Activated T-helper 9 cell treated with anti-CD3 and anti-CD28 coated beads, Interleukin-2, amount 50 U/mL, for 16 hours (primary cell): ENCODE measurements at regions not wholly inside any gene's neighbourhood (a gene's known extent, or its start where the extent isn't known, plus 50 kb on each side); places are given as distances from the start of the nearest gene placed in this dataset.
"Not testable (repeated sequence)": the region's sequence is repeated elsewhere in the genome, so short reads cannot be mapped to it uniquely, and the experiment has no call there.

Source experiments
- DNase-seq: peaks from one replicate; pipeline ENCODE4 v3.0.0-alpha.2; 2020; ENCODE audit warnings: low read depth

DNA sequence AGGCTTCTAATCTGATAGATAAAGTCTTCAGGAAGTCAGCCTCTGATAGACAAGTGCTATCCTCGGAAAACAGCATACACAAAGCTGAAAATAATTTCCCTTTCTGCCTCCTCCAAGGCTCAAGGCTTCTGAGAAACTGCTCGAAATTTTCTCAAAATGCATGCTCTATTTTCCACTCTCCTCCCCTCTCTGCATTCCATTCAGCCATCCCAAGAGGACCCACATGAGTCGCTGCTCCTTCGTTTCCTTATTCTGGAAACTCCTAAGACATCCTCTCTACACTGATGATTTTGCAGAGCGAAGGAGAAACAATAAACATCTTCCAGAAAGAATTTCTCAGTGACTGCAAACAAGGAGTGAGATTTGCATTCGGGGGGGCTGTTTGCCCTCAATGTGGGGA lies 92.2 kb upstream of the SFSWAP start:
- no peak for DNase-seq

DNA sequence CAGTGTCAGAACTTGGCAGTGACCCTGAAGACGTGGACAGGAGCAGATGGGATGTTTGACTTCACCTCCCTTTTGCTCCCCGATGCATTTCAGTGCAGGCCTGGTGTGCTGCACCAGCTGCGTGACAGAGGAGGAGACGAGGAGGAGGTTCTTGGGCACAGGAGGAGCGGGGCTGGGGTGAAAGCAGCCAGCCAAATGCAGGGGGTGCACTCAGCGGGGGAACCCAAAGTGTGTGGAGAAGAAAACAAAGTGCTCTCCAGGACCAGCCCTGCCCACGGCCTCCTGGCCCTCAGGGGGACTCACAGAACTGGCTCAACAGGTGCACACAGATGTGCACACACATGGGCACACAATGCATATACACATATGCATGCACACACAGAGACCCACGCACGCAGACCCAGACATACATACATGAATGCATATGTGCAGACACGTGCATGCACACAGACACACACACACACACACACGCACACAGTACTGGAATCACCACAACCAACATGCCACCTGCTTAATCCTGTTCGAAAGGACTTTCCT lies 91.7 kb upstream of the SFSWAP start:
- no peak for DNase-seq

DNA sequence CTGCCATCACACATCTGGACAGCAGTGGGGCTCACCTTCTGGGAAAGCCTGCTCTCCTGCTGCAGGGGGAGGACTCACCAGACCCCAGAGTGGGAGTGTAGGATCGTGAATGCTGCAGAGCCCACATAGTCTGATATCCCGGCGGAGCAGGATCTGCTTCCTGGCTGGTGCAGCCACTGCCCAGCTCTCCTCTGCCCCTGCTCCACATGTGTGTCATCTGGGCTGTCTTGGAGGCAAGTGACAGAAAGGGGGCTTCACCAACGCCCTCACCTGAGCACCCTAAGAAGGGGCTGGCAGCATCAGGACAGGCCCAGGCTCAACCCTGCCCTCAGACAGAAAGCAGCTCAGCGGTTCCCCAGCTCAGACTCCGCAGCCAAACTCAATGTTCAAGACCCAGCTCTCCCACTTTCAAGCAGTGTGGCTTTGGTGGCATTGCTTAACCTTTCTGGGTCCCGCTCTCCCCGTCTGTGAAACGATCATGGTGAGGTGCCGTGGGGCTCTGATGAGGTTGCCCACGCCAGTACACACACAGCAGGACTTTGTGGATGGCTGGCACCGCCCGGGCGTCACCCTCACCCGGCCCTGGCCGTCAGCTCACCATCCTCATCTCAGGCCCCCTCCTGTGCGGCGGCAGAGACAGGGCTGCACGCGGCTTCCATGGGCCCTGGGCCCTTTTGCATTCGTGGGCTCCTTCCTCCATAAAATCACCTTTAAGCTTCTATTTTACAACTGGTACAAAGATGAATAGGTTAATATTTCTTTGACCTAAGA lies 91.0 kb upstream of the SFSWAP start:
- no peak for DNase-seq

DNA sequence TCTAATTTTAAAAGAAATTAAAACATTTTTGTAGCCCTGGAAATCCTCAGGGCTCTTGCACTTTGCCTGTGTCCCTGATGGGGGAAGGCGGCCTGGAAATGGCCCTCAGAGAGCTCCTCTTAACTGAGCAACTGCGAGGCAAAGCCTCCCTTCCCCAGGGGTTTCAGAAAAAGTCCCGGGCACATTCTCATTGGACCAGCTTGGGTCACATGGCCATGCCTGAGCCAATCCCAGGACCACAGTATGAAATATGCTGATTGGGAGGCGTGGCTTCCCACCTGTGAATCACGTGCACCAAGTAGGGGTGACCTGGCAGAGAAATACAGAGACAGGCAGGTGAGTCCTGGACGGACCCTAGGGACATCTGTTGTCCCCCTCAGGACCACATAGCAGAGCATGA lies 90.4 kb upstream of the SFSWAP start:
- no peak for DNase-seq

DNA sequence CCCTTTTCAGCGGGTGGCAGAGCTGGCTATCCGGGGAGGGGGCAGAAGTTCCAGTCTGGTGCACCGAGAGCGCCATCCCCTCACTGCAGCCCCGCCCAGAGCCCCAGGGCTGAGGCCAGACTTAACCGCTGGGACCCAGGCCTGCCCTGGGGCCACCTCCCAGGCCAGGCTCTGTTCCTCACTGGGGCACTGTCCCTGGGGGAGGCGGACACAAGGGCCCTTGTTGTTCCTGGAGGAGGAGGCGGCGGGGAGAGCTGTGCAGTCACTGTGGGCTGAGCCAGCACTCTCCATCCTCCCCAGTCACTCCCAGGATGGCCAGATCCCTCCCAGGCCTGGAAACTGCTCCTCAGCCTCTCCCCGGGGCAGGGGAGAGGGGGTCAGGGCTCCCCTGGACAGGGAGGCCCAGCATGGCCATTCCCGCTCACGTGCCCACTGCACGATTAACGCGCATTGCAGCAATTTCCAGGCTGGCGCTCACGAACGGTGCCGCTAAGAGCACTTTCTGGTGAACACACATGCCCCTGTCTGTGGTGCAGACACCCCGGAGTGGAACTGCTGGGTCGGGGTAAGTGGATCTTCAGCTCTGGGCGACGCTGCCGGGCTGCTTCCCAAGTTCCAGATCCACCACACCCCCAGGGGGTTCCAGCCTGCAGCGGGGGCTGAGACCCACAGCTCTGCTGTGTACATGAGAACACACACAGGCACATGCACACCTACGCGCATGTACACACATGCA lies 89.8 kb upstream of the SFSWAP start:
- no peak for DNase-seq

DNA sequence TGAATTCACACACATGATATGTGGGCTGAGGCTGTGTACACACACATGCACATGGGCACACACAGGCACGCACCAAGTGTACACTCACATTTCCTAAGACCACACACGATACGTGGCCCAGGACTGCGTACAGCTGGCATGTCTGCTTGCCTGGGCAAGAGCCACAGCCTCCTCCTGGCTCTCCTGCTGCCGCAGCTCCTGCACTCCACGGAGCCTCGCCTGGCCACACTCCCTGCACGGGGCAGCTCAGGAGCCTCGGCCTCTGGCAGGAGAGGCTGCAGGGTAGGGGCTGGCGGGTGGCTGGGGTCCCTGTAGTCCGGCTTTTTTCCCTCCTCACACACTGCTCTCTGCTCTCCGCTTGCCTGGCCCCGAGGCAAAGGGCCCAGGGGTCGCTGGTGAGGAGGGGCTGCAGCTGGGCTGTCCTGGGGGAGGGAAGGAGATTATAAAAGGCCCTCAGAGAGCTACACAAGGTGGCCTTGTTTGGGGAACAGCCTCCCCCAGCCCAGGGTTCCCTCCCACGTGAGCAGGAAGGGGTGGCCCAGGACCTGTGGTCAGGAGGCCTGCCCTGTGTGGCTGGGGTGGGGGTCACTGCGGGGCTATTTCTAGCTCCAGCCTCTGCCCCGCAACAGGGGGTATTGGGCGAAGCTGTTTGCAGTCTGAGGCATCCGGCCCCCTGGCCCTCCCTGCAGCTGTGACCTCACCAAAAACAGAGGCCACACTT lies 89.0 kb upstream of the SFSWAP start:
- no peak for DNase-seq

DNA sequence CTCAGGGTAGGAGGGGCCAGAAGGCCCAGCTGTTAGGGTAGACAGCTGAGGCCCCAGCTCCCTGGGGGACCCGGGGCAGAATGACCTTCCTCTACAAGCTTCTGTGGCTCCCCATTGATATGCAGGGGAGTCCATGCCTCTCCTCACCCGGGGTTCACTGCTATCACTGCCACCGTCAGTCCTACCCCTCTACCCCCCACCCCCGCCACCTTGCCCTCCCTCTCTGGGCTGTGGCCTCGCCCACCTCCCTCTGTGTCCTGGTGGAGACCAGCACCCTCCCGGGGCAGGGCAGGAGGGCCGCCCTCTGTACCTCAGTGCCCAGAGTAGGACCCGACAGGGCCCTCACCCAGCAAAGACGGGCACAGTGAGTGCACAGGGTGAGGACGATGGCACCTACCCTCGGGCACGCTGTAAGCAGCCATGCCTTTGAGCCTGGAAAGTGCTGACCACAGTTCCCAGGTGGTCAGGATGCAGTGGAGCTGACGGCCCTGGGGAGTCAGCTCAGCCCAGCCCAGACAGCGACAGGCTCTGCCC lies 88.4 kb upstream of the SFSWAP start:
- DNase-seq, result no peak

DNA sequence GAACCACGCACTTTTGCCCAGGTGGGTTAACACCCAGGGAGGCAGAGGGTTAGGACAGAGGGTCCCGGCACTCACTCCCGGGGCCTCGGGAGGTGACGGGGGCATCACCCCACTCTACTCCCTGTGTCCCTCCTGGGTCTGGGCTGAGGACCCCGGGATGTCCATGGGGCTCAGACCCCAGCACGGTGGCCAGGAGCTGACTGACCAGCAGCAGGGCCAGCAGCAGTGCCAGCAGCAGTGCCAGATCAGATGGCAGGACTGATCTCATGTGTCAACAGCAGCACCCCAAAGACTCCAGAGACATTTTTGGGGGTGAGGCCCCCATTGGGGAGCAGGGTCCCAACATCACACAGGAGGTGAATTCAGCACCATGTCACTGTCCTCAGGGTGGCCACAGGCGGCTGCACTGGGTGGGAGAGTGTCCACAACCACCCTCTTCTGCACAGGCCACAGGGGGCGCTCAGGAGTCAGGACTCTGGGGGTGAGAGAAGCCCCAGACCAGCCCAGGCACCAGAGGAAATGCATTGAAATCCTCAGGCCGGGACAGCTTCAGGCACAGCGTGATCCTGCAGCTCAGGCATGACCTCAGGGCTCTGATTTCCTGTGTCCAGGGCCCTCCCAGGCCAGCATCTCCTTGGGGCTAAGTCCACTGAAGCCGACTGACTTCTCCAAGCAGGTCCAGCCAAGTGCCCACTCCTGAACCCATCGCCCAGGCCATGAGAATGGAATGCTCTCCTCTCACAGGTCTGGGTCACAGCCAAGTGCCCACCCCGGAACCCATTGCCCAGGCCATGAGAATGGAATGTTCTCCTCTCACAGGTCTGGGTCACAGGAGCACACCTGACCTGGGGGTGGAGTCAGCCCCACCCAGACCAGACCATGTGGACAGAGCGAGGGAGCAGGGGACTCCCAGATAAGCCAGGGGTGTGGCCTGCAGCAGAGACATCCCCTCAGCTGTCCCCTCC lies 87.2 kb upstream of the SFSWAP start:
- DNase-seq, result not testable (repeated sequence)

DNA sequence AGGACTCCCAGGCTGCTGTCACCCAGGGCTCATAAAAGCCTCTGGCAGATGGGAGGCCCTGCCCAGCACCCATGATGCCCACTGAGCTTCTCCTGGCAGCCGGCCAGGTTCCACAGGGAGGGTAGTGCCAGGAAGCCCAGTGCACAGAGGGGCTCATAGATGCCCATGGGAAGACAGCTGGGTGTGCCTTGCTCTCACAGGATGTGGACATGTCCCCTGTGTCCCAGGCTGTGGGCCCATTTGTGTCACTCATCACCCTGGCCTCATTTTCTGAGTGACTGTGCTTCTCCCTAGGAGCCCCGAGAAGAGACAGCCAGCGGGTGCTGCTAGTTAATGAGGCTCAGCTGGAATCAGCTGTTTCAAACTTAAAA lies 86.5 kb upstream of the SFSWAP start:
- not testable (repeated sequence) for DNase-seq

DNA sequence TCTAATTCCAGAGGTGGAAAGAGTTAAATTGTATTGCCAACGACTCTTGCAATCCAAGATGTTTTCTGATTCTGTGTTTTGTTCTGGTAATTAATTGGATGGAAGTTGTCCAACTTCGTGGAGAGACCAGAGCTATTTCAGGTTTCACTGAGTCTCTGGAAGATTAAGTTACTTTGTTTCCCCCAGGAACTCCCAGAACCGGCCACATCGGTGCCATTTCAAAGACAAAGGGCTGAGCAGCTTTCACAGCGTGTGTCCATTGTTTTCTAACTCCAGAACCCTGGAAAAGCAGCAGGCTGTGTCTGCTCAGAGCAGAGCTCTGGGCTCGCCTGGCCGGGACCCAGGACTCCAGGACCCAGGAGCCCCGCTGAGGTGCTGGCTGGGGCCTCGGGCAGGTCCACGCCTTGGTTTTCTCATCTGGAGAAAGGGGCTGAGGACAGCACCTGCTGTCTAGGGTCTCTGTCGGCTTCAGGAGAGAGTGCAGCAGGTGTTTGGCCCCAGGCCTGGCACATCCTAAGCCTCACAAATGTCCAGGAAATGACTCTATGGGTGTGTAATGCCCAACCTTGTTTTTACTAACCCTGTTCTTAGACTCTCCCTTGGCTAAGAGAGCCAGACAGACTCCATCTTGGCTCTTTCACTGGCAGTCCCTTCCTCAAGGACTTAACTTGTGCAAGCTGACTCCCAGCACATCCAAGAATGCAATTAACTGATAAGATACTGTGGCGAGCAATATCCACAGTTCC lies 86.0 kb upstream of the SFSWAP start:
- not testable (repeated sequence) for DNase-seq

DNA sequence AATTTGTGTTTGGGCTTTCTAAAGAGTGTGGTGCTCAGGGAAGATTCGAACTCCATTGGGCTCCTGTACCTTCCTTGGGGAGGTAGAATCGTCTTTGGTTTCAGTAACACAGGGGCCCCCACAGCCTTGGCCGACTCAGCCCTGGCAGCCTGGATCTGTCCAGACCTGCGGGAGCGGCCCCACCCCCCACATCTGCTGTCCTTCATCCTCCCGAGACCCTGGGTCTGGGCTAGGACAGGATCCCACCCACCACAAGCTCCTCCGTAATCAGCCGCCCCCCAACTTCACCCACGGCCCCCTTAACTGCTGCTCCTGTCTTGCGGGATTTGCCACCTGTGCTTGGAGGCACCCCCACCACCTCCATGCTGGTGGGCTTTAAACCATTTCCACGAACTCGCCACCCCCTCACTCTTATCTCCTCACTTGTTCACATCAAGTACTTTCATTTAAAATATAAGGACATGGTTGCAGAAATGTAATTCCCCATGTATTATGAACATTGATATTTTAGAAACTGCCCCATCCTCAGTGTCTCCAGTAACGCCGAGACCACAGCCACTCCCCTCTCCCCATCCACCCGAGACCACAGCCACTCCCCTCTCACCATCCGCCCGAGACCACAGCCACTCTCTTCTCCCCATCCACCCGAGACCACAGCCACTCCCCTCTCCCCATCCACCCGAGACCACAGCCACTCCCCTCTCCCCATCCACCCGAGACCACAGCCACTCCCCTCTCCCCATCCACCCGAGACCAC lies 84.7 kb upstream of the SFSWAP start:
- not testable (repeated sequence) for DNase-seq

DNA sequence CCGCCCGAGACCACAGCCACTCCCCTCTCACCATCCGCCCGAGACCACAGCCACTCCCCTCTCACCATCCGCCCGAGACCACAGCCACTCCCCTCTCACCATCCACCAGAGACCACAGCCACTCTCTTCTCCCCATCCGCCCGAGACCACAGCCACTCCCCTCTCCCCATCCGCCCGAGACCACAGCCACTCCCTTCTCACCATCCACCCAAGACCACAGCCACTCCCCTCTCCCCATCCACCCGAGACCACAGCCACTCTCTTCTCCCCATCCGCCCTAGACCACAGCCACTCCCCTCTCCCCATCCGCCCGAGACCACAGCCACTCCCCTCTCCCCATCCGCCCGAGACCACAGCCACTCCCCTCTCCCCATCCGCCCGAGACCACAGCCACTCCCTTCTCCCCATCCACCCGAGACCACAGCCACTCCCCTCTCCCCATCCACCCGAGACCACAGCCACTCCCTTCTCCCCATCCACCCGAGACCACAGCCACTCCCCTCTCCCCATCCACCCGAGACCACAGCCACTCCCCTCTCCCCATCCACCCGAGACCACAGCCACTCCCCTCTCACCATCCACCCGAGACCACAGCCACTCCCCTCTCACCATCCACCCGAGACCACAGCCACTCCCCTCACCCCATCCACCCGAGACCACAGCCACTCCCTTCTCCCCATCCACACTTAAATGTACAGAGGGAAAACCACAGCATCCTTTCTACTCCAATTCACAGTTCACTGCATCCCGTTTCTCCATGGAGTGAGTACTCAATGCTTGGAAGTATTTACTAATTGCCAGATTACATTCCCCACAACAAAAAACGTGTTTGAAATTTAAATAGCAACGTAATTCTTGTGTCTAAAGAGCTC lies 83.5 kb upstream of the SFSWAP start:
- not testable (repeated sequence) for DNase-seq

DNA sequence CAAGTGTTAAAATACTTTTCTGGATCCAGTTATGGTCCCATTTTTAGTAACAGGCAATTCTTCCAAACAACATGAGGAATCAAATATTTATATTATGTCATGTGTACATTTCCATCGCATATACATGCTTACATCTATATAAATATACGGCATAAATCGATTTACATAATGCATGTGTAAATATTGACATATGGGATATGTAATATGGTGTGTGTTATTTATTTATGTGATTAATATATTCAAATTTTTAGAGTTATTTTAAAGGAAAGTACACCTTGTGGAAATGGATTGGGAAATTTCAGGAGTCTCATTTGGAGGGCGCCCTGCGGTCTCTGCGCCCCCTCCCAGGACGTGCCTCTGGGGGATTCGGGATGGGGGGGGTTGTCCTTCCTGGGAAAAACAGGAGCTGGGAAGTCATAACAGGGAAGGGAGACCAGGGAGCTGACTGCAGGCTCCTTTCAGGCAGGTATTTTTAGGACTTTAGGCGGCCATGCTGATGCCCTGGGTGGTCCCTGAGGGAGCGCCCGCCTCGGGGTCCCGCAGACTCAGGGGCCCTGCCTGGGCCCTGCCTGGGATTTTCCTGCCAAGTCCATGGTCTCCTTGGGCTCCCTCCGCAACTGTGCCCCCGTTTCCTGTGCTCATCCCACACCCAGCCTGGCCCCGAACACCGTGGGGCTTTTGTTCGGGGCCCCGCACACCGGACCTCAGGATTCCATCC lies 82.7 kb upstream of the SFSWAP start:
- DNase-seq, result no peak

DNA sequence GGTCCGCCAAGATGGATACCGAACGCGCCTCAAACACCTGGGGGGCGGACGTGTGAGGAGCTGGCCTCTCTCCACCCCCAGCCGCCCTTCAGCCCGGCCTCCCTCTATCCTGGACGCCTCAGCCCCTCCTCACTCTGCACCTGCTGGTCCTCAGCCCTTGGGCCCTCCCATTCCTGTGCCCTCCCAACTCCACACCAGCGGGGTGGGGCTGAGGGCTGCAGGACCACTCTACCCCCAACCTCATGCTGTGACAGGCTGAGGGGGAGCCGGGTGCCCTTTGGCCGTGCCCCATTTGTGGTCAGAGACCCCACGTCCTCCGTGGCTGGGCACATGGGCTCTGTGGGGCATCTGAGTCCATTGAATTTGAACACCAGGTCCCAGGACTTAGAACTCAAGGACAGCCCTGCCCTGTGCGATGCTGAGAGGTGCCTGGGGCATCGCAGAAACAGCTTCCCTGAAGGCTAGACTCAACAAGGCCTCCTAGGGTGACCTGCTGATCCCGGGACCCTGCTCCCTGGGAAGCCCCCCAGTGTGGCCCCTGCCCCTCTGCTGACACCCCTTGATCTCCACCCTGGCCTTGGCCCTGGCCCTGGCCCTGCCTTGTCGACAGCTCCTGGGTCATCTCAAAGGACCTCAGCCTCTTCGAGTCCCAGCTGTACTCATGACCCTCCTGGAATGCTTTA lies 82.0 kb upstream of the SFSWAP start:
- DNase-seq, result no peak

DNA sequence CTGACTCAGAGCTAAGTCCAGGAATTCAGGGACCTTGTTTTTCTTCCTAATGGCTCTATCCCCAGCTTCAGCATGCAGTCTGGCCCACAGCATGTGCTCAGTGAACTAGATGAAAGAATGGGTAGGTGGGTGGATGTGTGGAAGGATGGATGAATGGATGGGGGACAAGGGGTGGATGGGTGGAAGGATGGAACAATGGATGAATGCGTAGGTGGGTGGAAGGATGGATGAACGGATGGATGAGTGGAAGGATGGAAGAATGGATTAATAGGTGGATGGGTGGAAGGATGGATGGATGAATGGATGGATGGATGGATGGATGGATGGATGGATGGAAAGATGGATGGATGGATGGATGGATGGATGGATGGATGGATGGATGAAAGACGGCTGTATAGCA lies 79.7 kb upstream of the SFSWAP start:
- DNase-seq, result no peak

DNA sequence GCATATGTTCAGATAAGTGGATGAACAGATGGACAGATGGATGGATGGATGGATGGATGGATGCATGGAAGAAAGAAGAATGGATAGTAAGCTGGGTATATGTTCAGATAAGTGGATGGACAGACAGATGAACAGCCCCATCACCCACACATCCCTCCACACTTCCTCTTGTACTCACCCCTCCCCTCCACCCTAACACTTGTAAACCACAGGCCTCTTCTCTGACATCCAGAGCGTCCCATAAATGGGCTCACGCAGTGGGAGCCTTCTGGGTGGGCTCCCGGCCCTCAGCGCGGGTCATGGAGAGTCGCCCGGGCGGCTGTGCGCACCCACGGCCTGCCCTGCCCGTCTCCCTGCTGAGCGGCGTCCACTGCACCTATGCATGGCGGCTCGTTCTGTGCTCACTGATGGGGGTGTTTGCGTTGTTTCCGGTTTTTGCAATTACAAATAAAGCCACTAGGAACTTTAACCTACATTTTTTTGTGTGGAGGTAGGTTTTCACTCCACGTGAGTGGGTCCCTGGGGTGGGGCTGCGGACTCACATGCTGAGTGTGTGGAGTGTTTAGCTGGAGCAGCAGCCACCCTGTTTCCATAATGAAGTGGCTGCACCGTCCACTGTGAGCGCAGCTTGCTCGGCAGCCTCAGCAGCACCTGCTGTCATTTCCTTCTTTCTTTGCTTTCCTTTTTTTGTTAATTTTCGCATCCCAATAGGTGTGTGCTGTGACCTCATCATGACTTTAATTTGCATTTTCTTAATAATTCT lies 78.8 kb upstream of the SFSWAP start:
- DNase-seq, result not testable (repeated sequence)

DNA sequence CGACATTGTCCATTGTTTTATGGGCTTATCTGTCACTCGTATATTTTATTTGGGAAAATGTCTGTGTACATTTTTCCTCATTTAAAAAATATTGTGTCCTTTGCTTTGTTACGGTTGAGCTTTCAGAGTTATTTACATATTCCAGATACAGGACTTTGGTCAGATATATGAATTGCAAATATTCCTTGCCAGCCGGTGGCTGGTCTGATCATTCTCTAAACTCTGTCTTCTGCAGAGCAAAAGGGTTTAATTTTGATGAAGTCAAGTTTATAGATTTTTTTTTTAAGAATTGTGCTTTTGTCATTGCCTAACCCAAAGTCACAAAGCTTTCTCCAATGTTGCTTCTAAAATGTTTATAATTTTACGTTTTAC lies 78.3 kb upstream of the SFSWAP start:
- DNase-seq, result not testable (repeated sequence)
